Effector memory CD8-positive, alpha-beta T cell (primary cell): ENCODE measurements at regions not wholly inside any gene's neighbourhood (a gene's known extent, or its start where the extent isn't known, plus 50 kb on each side); places are given as distances from the start of the nearest gene placed in this dataset.
A peak's percentile ranks its signal among the peaks of the same experiment; 100 is the strongest.
"Not testable (repeated sequence)": the region's sequence is repeated elsewhere in the genome, so short reads cannot be mapped to it uniquely, and the experiment has no call there.

ENCODE experiments used
- ATAC-seq: fragments of 150-1000 bp; cut with Tn5 transposase; replicated peaks from 2 replicates; pipeline ENCODE4 v1.10.0; 2021; ENCODE audit warnings: mild to moderate bottlenecking, moderate library complexity
- DNase-seq, 3 experiments: peaks; one replicate each; pipeline ENCODE4 v3.0.0; 2021
- H3K27ac Mint-ChIP-seq, 2 donors: one replicate each; pipeline ENCODE4 v1.8.0; 2022; ENCODE audit warnings: mild to moderate bottlenecking in 2 of 2, mixed read lengths in 2 of 2, moderate library complexity in 2 of 2
- H3K27me3 Mint-ChIP-seq, 2 donors: one replicate each; pipeline ENCODE4 v1.8.0; 2022; ENCODE audit warnings: mixed read lengths in 2 of 2
- H3K36me3 Mint-ChIP-seq: one replicate; pipeline ENCODE4 v1.8.0; 2022; ENCODE audit warnings: mild to moderate bottlenecking, moderate library complexity, mixed read lengths; ENCODE audit not compliant: insufficient read depth
- H3K4me1 Mint-ChIP-seq, 2 donors: one replicate each; pipeline ENCODE4 v1.8.0; 2022; ENCODE audit warnings: low read depth in 2 of 2, mixed read lengths in 2 of 2
- H3K4me3 Mint-ChIP-seq, 2 donors: one replicate each; pipeline ENCODE4 v1.8.0; 2022; ENCODE audit warnings: mild to moderate bottlenecking in 2 of 2, mixed read lengths in 2 of 2, moderate library complexity in 2 of 2
- H3K9me3 Mint-ChIP-seq, 2 donors: one replicate each; pipeline ENCODE4 v1.8.0; 2022; ENCODE audit warnings: mixed read lengths in 2 of 2

DNA sequence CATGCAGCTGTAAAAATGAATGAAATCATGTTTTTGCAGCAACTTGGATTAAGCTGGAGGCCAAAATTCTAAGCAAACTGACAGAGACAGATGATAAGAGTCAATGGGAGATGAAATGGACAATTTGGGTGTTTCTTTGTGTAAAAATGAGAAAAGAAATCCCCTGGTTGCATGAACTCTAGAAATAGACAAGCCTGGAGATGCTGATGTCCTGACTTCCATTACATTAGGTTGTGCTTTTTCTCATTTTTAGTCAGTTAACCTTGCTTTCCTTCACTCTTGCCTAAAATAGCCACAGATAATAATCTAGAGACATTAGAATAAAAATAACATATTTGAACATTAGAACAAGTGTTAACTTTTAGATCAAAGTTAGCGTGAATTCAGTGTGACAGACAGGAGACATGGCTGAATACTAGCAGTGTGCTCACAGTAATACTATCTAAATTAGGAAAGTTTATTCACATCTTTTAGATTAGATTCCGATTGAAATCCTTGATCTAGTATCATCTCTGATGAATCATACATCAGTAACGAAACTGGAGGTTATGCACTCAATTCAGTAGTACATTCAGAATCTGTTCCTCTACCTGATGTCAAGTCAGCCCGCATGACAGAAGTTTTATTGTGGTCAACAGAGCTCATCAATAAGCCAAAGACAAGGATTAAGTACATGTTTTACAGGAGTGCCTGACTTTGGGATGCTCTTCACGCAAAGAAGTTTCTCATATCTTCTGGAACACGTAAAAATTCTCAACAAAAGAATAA is 948.1 kb downstream of the TMEM121 start:
- H3K27ac Mint-ChIP-seq, H3K27me3 Mint-ChIP-seq, H3K4me3 Mint-ChIP-seq, ATAC-seq, H3K9me3 Mint-ChIP-seq, H3K4me1 Mint-ChIP-seq, DNase-seq, H3K36me3 Mint-ChIP-seq: not testable (repeated sequence)

GRCh38 chr14:106475214-106475613 is 948.8 kb downstream of the TMEM121 start:
- not testable (repeated sequence) for H3K27me3 Mint-ChIP-seq, H3K27ac Mint-ChIP-seq, DNase-seq, ATAC-seq, H3K9me3 Mint-ChIP-seq, H3K36me3 Mint-ChIP-seq, H3K4me3 Mint-ChIP-seq, H3K4me1 Mint-ChIP-seq

DNA sequence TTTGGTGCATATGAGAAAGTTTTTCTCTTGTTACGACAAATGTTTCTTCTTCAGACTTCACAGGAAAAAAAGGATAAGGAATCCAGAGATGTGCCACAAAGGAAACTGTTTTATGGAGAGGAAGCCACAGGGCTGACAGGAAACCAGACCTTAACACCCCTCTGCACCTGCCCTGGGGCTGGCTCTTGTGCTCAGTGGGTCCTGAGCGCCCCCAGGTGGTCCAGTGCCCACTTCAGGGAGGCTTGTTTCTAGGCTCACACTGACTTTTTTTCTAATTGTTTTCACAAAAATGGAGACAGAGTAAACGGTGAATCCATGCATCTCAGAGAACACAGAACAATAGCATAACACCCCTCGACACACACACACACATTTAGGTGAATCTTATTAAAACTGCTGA is 951.2 kb downstream of the TMEM121 start:
- not testable (repeated sequence) for H3K4me3 Mint-ChIP-seq, H3K4me1 Mint-ChIP-seq, H3K36me3 Mint-ChIP-seq, H3K9me3 Mint-ChIP-seq, DNase-seq, H3K27me3 Mint-ChIP-seq, H3K27ac Mint-ChIP-seq
- peak; percentile 47 for ATAC-seq

DNA sequence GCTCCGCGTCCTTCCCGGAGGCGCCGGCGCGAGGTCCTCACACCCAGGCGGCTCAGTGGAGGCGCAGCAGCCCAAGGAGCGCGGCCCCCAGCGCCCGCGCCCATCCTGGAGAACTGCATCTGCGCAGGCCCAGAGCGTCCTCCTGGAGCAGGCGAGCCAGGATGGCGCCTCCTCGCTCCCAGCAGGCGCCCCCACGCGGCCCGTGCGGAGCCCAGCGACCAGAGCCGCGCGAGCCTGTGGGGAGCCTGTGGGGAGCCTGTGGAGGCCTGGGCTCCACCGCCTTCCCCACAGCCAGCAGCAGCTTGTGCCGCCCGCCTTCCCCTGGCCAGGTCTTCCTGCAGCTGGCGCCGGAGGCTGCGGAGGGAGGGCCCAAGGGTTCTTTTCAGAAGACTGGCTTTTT is 953.9 kb downstream of the TMEM121 start:
- not testable (repeated sequence) for H3K36me3 Mint-ChIP-seq, DNase-seq, H3K9me3 Mint-ChIP-seq, H3K27ac Mint-ChIP-seq, H3K4me1 Mint-ChIP-seq, H3K4me3 Mint-ChIP-seq, H3K27me3 Mint-ChIP-seq
- ATAC-seq: peak; percentile 76

- H3K36me3 Mint-ChIP-seq, ATAC-seq, H3K27ac Mint-ChIP-seq, H3K27me3 Mint-ChIP-seq, H3K9me3 Mint-ChIP-seq, H3K4me1 Mint-ChIP-seq, DNase-seq, H3K4me3 Mint-ChIP-seq: not testable (repeated sequence)
Measured at GRCh38 chr14:106482213-106482612, 955.8 kb downstream of the TMEM121 start.

DNA sequence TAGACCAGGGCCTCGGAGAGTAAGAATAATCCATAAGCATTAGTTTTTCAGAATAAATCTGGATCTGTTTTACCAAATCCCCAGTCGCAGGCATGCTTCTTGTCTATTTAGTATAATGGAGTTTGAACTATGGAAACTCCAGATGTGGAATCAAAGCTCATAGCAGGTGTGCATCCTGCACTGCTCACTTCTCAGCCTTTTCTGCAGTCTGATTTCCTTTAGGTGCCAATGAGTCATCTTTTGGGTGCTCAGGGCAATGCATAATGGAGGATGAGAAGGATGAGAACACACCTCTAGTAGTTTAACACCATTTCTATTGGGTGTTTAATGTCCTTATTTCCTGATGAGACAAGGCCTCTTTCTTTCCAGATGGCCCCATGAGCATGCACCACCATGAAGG is 961.2 kb downstream of the TMEM121 start:
- ATAC-seq: no peak
- Mint-ChIP-seq H3K4me1 (peaks cover 4 to 5% of the 10 kb centered on the region in 2 donors), H3K4me3 (no peak overlapping the region)

DNA sequence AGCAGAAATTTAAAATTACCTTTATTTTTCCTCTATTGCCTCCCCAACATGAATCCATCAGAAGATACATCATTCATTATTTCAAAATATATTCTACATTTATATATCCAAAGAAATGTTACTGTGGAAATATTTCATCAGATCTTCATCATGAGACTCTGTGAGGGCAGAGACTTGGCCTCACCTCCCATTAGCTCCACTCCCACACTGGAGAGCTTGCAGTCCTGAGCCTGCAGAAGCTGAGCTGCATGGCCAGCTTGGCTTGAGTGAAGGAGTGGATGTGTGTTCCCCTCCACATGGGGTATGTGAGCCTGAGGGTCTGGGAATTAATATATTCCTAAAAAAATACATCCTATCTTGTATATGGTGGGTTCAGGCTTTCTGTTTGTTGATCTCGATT is 961.9 kb downstream of the TMEM121 start:
- DNase-seq (no peak), ATAC-seq (no peak)
- Mint-ChIP-seq H3K27me3 (no peaks in the 10 kb centered on the region), H3K36me3 (no peaks in the 10 kb centered on the region), H3K27ac (no peak overlapping the region), H3K9me3 (no peaks in the 10 kb centered on the region), H3K4me3 (no peak overlapping the region), H3K4me1 (peaks cover 4 to 5% of the 10 kb centered on the region in 2 donors)

More for the DNA sequence above, 961.2 kb downstream of the TMEM121 start:
- H3K36me3 Mint-ChIP-seq: no peaks in the 10 kb centered on the region
- H3K27me3 Mint-ChIP-seq: no peaks in the 10 kb centered on the region
- DNase-seq: no peak
- H3K9me3 Mint-ChIP-seq: no peaks in the 10 kb centered on the region
- no peak overlapping the region for H3K27ac Mint-ChIP-seq

DNA sequence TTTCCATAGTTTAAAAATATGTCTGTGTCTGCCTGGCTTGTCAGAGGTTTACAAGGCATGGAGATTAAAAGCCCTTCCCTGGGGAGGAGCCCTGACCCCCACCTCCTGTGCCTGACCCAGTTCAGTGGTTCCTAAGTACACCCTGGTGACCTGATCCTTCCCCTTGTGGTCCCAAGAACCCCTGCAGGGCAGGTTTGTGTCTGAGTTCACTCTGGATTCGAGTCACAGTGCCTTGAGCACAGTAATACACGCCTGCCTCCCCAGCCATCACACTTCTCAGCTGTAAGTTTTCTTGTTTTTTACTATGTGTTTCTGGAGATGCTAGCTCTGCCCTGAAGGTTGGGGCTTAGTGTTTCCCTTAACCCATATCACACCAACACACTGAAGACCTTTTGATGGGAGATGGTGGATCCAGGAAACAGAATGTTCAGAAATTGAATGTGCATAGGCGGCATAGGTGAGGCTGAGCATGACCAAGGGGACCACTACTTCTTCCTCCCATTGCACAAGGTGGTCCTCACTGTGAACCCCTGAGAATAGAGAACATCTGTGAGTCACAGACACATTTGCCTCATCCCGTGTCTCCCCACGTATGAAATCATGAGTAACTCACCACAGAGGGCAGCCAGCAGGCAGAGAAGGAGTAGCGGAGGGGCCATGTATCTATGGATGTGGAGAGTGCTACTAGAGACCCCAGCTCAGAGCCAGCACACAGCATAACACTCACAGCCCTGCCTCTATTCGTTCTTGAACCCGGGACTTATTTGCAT is 962.9 kb downstream of the TMEM121 start:
- DNase-seq (no peak), ATAC-seq (no peak)
- H3K36me3 Mint-ChIP-seq: peaks cover 4% of the 10 kb centered on the region
- peak overlapping the region in 1 of 2 donors; percentile 69 for H3K27ac Mint-ChIP-seq
- no peak overlapping the region for H3K4me3 Mint-ChIP-seq
- H3K4me1 Mint-ChIP-seq: peaks cover 9 to 10% of the 10 kb centered on the region in 2 donors
- no peaks in the 10 kb centered on the region for H3K27me3 Mint-ChIP-seq
- no peaks in the 10 kb centered on the region for H3K9me3 Mint-ChIP-seq

DNA sequence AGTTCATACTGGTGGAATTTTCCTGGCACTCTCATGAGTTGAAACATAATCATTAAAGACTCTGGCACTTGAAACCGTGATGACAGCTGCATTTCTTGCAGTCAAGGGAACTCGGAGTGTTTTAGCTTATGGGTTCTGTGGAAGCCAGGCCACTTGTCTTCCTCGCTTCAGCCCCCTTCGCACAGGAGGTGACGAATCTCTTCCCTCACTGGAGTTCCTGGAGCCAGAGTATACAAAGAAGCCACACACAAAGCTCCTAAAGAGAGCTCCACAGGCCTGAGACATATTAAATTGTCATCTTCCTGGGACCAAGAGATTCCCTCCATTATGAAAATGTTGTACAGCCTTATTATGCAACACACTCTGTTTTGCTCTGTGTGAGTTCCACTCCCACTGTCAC is 964.1 kb downstream of the TMEM121 start:
- Mint-ChIP-seq H3K4me3 (no peak overlapping the region), H3K4me1 (peaks cover 12% of the 10 kb centered on the region in 2 donors), H3K9me3 (no peaks in the 10 kb centered on the region), H3K36me3 (peaks cover 4% of the 10 kb centered on the region), H3K27ac (no peak overlapping the region), H3K27me3 (no peaks in the 10 kb centered on the region)
- DNase-seq: no peak
- ATAC-seq: no peak

DNA sequence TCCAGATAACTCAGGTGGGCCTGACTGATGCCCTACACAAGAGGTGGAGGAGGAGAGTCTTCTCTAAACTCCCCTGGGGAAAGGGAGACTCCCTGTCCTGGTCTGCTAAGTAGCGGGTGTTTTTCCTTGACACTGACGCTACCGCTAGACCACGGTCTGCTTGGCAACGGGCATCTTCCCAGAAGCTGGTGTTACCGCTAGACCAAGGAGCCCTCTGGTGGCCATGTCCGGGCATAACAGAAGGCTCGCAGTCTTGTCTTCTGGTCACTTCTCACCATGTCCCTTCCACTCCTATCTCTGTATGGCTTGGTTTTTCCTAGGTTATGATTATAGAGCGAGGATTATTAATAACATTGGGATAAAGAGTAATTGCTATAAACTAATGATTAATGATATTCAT is 965.5 kb downstream of the TMEM121 start:
- no peak for ATAC-seq

DNA sequence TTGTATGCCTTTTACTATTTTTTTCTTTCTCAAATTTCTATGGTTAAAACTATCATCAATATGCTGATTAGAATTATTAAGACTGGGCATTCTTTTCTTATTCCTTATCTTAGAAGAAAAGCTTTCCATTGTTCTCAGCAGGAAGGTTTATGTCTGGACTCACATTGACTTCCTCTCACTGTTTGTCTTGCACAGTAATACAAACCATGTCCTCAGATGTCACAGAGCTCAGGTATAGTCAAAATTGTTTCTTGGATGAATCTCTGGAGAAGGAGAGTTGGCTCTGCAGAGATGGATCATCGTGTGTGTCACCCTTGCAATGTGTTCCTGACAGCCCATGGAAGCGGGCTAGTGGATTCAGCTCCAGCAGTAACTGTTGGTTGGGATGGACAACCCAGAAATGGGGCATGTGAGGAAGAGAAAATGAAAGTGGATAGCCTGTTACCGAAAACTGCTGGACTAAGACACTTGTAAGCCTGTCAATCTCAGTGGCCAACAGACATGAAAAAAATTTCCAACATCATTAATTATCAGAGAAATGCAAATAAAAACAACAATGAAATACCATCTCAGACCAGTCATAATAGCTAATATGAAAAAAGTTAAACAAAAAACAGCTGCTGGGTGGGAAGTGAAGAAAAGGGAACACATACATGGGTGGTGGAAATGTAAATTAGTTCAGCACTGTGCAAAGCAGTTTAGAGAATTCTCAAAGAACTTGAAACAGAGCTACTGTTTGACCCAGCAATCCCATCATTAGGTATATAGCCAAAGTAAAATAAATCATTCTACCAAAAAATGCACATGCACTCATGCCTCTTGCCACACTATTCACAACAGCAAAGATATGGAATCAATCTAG is 967.8 kb downstream of the TMEM121 start:
- Mint-ChIP-seq H3K4me1 (peaks cover 12% of the 10 kb centered on the region in 2 donors), H3K4me3 (peak overlapping the region; percentile 78 to 82), H3K36me3 (peaks cover 4% of the 10 kb centered on the region), H3K27ac (peak overlapping the region; percentile 26 to 84), H3K27me3 (no peaks in the 10 kb centered on the region), H3K9me3 (no peaks in the 10 kb centered on the region)
- DNase-seq (no peak), ATAC-seq (no peak)

More for the DNA sequence above, 965.5 kb downstream of the TMEM121 start:
- Mint-ChIP-seq H3K4me1 (peaks cover 12% of the 10 kb centered on the region in 2 donors), H3K9me3 (no peaks in the 10 kb centered on the region), H3K27ac (no peak overlapping the region), H3K36me3 (peaks cover 4% of the 10 kb centered on the region), H3K27me3 (no peaks in the 10 kb centered on the region), H3K4me3 (no peak overlapping the region)
- no peak for DNase-seq

DNA sequence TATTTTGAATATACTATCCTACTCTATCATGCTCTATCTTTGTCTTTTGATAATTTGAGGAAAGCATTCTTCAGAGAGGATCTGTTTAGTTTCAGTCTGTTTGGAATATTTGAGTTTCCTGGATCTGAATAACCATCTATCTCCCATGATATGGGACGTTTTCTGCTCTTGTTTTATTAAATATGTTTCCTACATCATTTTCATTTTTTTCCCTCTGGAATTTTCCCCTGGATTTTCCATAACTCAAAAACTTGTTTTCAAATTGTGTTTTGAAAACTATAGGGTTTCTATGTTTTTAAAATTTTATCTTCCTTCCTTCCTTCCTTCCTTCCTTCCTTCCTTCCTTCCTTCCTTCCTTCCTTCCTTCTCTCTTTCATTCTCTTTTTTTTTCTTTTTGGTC is 974.2 kb downstream of the TMEM121 start:
- DNase-seq: no peak
- ATAC-seq: no peak
- no peak overlapping the region for H3K4me3 Mint-ChIP-seq

DNA sequence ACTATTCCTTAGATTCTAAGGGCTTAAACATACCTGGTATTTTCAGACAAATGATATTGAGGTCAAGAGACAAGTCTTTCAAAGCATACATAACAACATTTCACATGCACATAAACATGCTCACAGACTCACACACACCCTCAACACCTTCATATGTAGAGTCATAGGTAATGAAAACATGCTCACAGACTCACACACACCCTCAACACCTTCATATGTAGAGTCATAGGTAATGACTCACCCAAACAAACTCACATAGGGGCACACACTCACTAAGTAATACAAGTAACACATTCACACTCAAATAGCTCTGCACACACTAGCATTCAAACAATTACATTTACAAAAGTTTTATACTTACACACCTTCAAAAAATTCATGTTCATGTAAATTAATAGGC is 975.5 kb downstream of the TMEM121 start:
- no peaks in the 10 kb centered on the region for H3K9me3 Mint-ChIP-seq
- DNase-seq: no peak
- H3K27ac Mint-ChIP-seq: no peak overlapping the region
- peaks cover 22 to 30% of the 10 kb centered on the region in 2 donors for H3K4me1 Mint-ChIP-seq
- H3K36me3 Mint-ChIP-seq: peaks cover 3% of the 10 kb centered on the region
- no peak for ATAC-seq
- H3K27me3 Mint-ChIP-seq: peaks cover 0 to 6% of the 10 kb centered on the region in 2 donors
- no peak overlapping the region for H3K4me3 Mint-ChIP-seq

More for the DNA sequence above, 974.2 kb downstream of the TMEM121 start:
- Mint-ChIP-seq H3K27ac (peak overlapping the region in 1 of 2 donors; percentile 68), H3K27me3 (peaks cover 0 to 6% of the 10 kb centered on the region in 2 donors), H3K36me3 (peaks cover 3% of the 10 kb centered on the region), H3K9me3 (no peaks in the 10 kb centered on the region), H3K4me1 (peaks cover 12 to 19% of the 10 kb centered on the region in 2 donors)
